GM12878 (cell line): ENCODE measurements at regions not wholly inside any gene's neighbourhood (a gene's known extent, or its start where the extent isn't known, plus 50 kb on each side); places are given as distances from the start of the nearest gene placed in this dataset.

Experiments
- ATAC-seq: fragments of 200-7000 bp; cut with Tn5 transposase; 3 replicates; pipeline ENCODE4 v1.9.1; 2020; ENCODE audit warnings: mild to moderate bottlenecking, moderate library complexity
- BruUV-seq: library from RNA; stranded (reverse); fragments of 400-500 nt; replicated peaks from 2 replicates; lab custom pipeline; 2021; lab: Mats Ljungman, UMichigan
- CTCF ChIA-PET: fragments of 300-600 bp; sonication (Branson Sonifier 250); formaldehyde crosslinking; extraction: SDS; loops from one replicate; lab custom pipeline; 2021; ENCODE audit warnings: inconsistent platforms; lab: Yijun Ruan, JAX
- POLR2A ChIA-PET: fragments of 350-600 bp; formaldehyde crosslinking; extraction: SDS; loops from one replicate; lab custom pipeline; 2021; ENCODE audit warnings: inconsistent platforms; lab: Charles Lee
- RAD21 ChIA-PET: fragments of 300-600 bp; sonication (Branson Sonifier 250); formaldehyde crosslinking; loops from one replicate; lab custom pipeline; 2023; ENCODE audit warnings: antibody characterized with exemption; ENCODE audit not compliant: unreplicated experiment; lab: Charles Lee
- SMC1A ChIA-PET: fragments of 300-600 bp; sonication (Branson Sonifier 250); formaldehyde crosslinking; loops from one replicate; lab custom pipeline; 2023; ENCODE audit not compliant: unreplicated experiment, uncharacterized antibody; lab: Charles Lee
- DNase-seq: peaks from one replicate; pipeline ENCODE4 v3.0.0-alpha.2; 2011; ENCODE audit warnings: low read depth, low spot score
- FAIRE-seq: peaks from 3 replicates; lab custom pipeline; 2011; peaks lifted over from hg19 to GRCh38; lab: Jason Lieb, UNC
- H2AFZ ChIP-seq: 2 replicates; pipeline ENCODE4 v1.6.0; 2011; ENCODE audit warnings: low read depth, low read length, control low read depth; ENCODE audit not compliant: control insufficient read depth
- H3K27ac ChIP-seq: 2 replicates; pipeline ENCODE4 v1.5.1; 2011; ENCODE audit warnings: control low read depth; ENCODE audit not compliant: control insufficient read depth, insufficient read depth
- H3K27me3 ChIP-seq, 2 experiments: replicated peaks in 1 of 2; 2 replicates each; pipeline versions ENCODE4 v1.6.0 to v1.6.1; 2011; ENCODE audit warnings: low read length in 1 of 2; ENCODE audit not compliant: control insufficient read depth in 2 of 2, insufficient read depth in 2 of 2
- H3K36me3 ChIP-seq, 2 experiments: 2 replicates each; pipeline ENCODE4 v1.5.1; 2011; ENCODE audit warnings: low read length in 1 of 2; ENCODE audit not compliant: control insufficient read depth in 2 of 2, insufficient read depth in 2 of 2
- H3K4me1 ChIP-seq: 2 replicates; pipeline ENCODE4 v1.6.1; 2011; ENCODE audit warnings: mild to moderate bottlenecking, low read length, moderate library complexity, mixed read lengths; ENCODE audit not compliant: control insufficient read depth, insufficient read depth
- H3K4me2 ChIP-seq: 2 replicates; pipeline ENCODE4 v1.6.0; 2011; ENCODE audit warnings: control low read depth; ENCODE audit not compliant: control insufficient read depth, insufficient read depth
- H3K4me3 ChIP-seq: fragments of 200-600 bp; sonication (generic); 2 replicates; pipeline ENCODE4 v1.5.1; 2016
- H3K79me2 ChIP-seq: 2 replicates; pipeline ENCODE4 v1.6.0; 2011; ENCODE audit warnings: low read length; ENCODE audit not compliant: control insufficient read depth, insufficient read depth
- H3K9ac ChIP-seq: 2 replicates; pipeline ENCODE4 v1.8.0; 2011; ENCODE audit warnings: low read length, control low read depth, mixed read lengths; ENCODE audit not compliant: control insufficient read depth, insufficient read depth
- H3K9me3 ChIP-seq: replicated peaks from 3 replicates; pipeline ENCODE4 v1.5.1; 2011; ENCODE audit warnings: mild to moderate bottlenecking, low read length; ENCODE audit not compliant: control insufficient read depth, insufficient read depth
- H4K20me1 ChIP-seq: 2 replicates; pipeline ENCODE4 v1.6.0; 2011; ENCODE audit not compliant: control insufficient read depth, insufficient read depth
- CREB1 ChIP-seq: IDR thresholded peaks from 2 replicates; pipeline ENCODE4 v1.6.1; 2012; ENCODE audit warnings: low read depth, mild to moderate bottlenecking, inconsistent platforms
- FOS ChIP-seq: IDR thresholded peaks from 3 replicates; pipeline ENCODE4 v1.6.1; 2011; ENCODE audit warnings: borderline replicate concordance; ENCODE audit not compliant: insufficient read length; ENCODE audit errors: extremely low read depth
- HDAC6 ChIP-seq: fragments of 200-600 bp; sonication (generic); IDR thresholded peaks from one replicate; pipeline ENCODE4 v1.8.0; 2017; ENCODE audit warnings: antibody characterized with exemption; ENCODE audit not compliant: unreplicated experiment
- IKZF1 ChIP-seq: fragments of 450-650 bp; conservative IDR thresholded peaks from 2 replicates; pipeline ENCODE4 v1.6.1; 2017; ENCODE audit warnings: antibody characterized with exemption, mild to moderate bottlenecking
- JUND ChIP-seq: IDR thresholded peaks from 2 replicates; pipeline ENCODE4 v1.6.1; 2012; ENCODE audit warnings: low read depth, mild to moderate bottlenecking, low read length, improper control_type of control experiment, moderate library complexity
- NBN ChIP-seq: fragments of 450-650 bp; IDR thresholded peaks from 2 replicates; pipeline ENCODE4 v1.6.1; 2016
- PBX3 ChIP-seq: IDR thresholded peaks from 2 replicates; pipeline ENCODE4 v1.6.1; 2011; ENCODE audit warnings: mild to moderate bottlenecking, low read depth, low read length, moderate library complexity; ENCODE audit not compliant: insufficient replicate concordance
- POLR2AphosphoS5 ChIP-seq: IDR thresholded peaks from 2 replicates; pipeline ENCODE4 v1.6.1; 2011; ENCODE audit warnings: mild to moderate bottlenecking, low read length, inconsistent platforms
- RCOR1 ChIP-seq: conservative IDR thresholded peaks from 2 replicates; pipeline ENCODE4 v1.6.1; 2012; ENCODE audit warnings: low read depth, low read length, improper control_type of control experiment
- RELA ChIP-seq: fragments of 450-650 bp; IDR thresholded peaks from 2 replicates; pipeline ENCODE4 v1.8.0; 2014; ENCODE audit warnings: borderline replicate concordance; ENCODE audit not compliant: partially characterized antibody
- SIN3A ChIP-seq: IDR thresholded peaks from 2 replicates; pipeline ENCODE4 v1.6.1; 2012; ENCODE audit warnings: low read depth, low read length, improper control_type of control experiment
- SMC3 ChIP-seq: IDR thresholded peaks from 2 replicates; pipeline ENCODE4 v1.6.1; 2011; ENCODE audit warnings: low read length, improper control_type of control experiment, borderline replicate concordance
- SPI1 ChIP-seq: IDR thresholded peaks from 2 replicates; pipeline ENCODE4 v1.6.1; 2011; ENCODE audit warnings: low read depth, mild to moderate bottlenecking, low read length, moderate library complexity, borderline replicate concordance; ENCODE audit not compliant: insufficient read depth
- SUZ12 ChIP-seq: fragments of 200-600 bp; sonication (generic); IDR thresholded peaks from one replicate; pipeline ENCODE4 v1.6.1; 2018; ENCODE audit warnings: antibody characterized with exemption, mild to moderate bottlenecking; ENCODE audit not compliant: unreplicated experiment
- TBL1XR1 ChIP-seq: IDR thresholded peaks from 2 replicates; pipeline ENCODE4 v1.6.1; 2012; ENCODE audit warnings: low read depth, low read length, improper control_type of control experiment
- ZNF274 ChIP-seq: IDR thresholded peaks from one replicate; pipeline ENCODE4 v1.8.0; 2011; ENCODE audit not compliant: insufficient read length, insufficient read depth
- ZNF384 ChIP-seq: IDR thresholded peaks from 2 replicates; pipeline ENCODE4 v1.6.1; 2012; ENCODE audit warnings: low read depth, mild to moderate bottlenecking, low read length, improper control_type of control experiment, borderline replicate concordance
- WGBS: methylation state at CpG from one replicate; pipeline ENCODE4 v1.1.6; 2016; ENCODE audit warnings: low lambda C conversion rate; ENCODE audit not compliant: insufficient replicate concordance, insufficient coverage; ENCODE audit errors: missing lambda C conversion rate; 5-methylcytosine and 5-hydroxymethylcytosine counted together
- in situ Hi-C: fragments of 300-500 bp; cut with MboI; formaldehyde crosslinking; loops from 9 replicates; pipeline ENCODE4 v1.14.3; 2018; ENCODE audit warnings: mixed read lengths
- intact Hi-C: fragments of 100-400 bp; cut with micrococcal nuclease; formaldehyde crosslinking; loops from one replicate; pipeline ENCODE4 v1.14.2; 2022; ENCODE audit not compliant: unreplicated experiment

- no peak for ATAC-seq
- Histone ChIP-seq H3K4me1 (no peaks in the 10 kb centered on the region), H3K36me3 (no peaks in the 10 kb centered on the region), H3K27ac (no peak overlapping the region), H3K9ac (no peak overlapping the region), H3K27me3 (no peaks in the 10 kb centered on the region), H4K20me1 (no peaks in the 10 kb centered on the region), H3K9me3 (no peaks in the 10 kb centered on the region), H3K4me2 (no peak overlapping the region), H2AFZ (no peak overlapping the region), H3K79me2 (no peaks in the 10 kb centered on the region), H3K4me3 (no peak overlapping the region)
- FAIRE-seq, result no peak
- TF ChIP-seq RELA (no peak), NBN (no peak), ZNF384 (no peak), SIN3A (no peak), HDAC6 (no peak), ZNF274 (no peak), CREB1 (no peak), RCOR1 (no peak), SMC3 (no peak), JUND (no peak), POLR2AphosphoS5 (no peak), FOS (no peak), PBX3 (no peak), TBL1XR1 (no peak), SPI1 (no peak), IKZF1 (no peak), SUZ12 (no peak)
- RAD21 ChIA-PET, result interaction anchor here (1.1 kb wide), 1 partner anchor 50 kb away, joined by 3 read pairs; no protein-coding TSS in a partner anchor
- intact Hi-C loops, result no loop called here
- SMC1A ChIA-PET, result interaction anchor here (1.0 to 1.1 kb wide), 4 partner anchors 12 to 148 kb away, joined by 3 to 4 read pairs (median 3); no protein-coding TSS in a partner anchor
- no TSS peak for BruUV-seq
- DNase-seq, result no peak
- CTCF ChIA-PET, result interaction anchor here (1.1 kb wide), 1 partner anchor 80 kb away, joined by 3 read pairs; no protein-coding TSS in a partner anchor
- in situ Hi-C loops, result no loop called here
- POLR2A ChIA-PET, result no interaction called here
- 100% methylated on average over 3 of the region's 3 CpGs for WGBS
Measured at GRCh38 chr6:113707194-113707593, 150.0 kb upstream of the MARCKS start.
